HG03025 (cell line): ENCODE measurements at regions not wholly inside any gene's neighbourhood (a gene's known extent, or its start where the extent isn't known, plus 50 kb on each side); places are given as distances from the start of the nearest gene placed in this dataset.
"Not testable (repeated sequence)": the region's sequence is repeated elsewhere in the genome, so short reads cannot be mapped to it uniquely, and the experiment has no call there.

Experiments
- ATAC-seq: cut with Tn5 transposase; IDR thresholded peaks from one replicate; pipeline ENCODE4 v1.9.1; 2021; ENCODE audit warnings: mild to moderate bottlenecking, moderate library complexity; ENCODE audit not compliant: unreplicated experiment, low FRiP score

DNA sequence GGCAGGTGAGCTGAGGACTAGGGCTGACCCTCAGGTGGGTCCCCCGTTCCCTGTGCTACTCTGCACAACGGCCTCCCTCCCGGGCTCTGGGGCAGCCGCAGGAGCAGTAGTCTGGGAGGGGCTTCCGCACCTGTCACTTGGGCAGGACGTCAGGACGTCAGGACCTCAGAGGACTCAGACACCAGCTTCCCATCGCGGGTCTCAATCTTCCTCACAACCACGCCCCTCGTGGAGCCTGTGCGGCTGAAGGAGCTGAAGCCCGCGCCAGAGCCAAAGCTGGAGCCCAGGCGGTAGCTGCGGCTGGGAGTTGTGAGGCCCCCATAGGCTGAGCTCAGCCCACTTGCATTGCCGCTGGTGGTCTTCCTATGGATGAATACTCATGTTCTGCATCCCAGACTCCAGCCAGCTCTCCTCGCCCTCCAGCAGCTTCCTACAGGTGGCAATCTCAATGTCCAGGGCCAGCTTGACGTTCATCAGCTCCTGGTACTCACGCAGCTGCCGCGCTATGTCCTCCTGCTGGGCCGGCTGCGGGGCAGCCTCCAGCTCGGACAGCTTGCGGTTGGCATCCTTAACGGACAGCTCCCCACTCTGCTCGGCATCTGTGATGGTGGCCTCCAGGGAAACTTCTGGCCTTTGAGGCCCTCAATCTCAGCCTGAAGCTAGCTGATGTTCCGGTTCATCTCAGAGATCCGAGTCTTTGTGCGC is 381.4 kb upstream of the RGMB start:
- ATAC-seq = no peak

DNA sequence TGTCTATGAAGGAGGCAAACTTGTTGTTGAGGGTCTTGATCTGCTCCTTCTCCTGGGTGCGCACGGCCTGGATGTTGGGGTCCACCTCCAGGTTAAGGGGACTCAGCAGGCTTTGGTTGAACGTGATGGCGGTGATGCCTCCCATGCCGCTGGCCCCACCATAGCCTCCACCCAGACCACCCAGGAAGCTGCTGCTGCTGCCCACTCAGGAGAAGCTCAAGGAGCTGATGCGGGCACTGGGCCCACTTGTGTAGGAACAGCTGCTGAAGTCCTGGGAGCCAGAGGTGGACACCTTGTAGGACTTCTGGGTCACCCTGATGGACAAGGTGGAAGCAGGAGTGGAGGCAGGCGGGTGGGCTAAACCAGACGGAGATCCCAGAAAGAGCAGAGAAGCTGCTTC is 380.3 kb upstream of the RGMB start:
- ATAC-seq = not testable (repeated sequence)

DNA sequence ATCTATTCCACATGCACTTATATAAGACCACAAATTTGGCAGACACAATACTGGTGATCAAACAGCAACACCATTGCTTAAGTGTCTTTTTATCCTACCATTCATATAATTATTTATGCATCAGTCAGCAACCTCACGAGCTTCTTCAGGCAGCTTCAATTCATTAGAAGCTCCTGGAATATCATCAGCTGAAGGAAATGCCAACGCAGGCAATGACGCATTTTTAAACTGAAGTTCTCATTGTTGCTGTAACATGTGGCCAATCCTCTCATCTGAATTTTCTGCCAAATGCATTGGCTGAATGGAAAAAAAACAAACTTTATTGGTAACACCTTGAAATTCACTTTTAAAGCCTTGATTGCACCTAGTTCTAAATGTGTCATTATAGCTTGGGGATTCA is 376.4 kb upstream of the RGMB start:
- ATAC-seq = no peak

DNA sequence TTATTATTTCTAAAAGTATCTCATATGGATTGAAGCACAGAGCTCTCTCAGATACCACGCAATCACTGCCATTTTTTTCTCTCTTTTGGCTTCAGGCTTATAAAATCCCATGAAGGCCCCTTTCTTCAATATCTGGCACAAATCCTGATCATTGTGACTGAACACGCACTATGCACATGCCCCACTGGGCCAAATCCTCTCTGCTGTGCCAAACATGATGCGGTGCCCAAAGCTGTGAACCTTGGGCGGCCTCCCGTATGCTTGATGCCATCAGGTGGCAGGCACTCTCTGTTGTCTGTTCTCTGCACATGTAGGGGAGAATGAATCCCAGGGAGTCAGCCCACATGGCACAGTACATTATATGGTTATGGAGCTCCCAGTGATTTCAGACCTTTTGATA is 375.0 kb upstream of the RGMB start:
- no peak for ATAC-seq

DNA sequence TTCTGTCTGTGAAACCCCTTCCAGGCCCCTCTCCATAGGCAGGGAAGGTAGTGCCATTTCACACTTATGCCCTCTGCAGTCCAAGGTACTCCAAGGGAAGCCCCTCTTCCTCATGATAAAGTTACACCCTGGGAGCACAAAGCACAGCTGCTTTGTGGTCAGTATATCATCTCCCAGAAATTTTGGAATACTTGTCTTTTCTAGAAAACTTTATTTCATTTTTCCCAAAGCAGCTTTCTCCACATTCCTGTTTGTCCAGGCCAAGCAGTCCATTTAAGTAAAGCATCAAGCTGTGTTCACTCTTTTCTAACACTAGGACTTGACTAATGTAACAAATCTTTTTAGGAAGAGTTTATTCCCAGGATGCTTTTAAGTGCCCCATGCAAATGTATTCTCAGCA is 371.8 kb upstream of the RGMB start:
- no peak for ATAC-seq

DNA sequence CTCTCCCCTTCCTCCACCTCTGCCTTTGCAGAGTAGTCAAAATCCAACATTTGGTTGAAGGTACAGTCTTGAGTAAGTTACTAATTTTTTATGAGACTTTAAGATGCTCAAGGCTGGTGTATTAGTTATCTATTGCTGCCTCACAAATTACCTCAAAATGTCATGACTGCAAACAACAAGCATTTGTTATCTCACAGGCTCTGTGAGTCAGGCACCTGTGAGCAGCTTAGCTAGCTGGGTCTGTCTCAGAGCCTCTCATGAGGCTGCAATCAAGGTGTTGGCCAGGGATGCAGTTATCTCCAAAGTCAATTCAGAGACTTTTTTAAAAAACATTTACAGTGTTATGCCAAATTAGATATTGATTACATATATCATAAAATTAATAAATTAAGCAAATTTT is 371.3 kb upstream of the RGMB start:
- no peak for ATAC-seq

DNA sequence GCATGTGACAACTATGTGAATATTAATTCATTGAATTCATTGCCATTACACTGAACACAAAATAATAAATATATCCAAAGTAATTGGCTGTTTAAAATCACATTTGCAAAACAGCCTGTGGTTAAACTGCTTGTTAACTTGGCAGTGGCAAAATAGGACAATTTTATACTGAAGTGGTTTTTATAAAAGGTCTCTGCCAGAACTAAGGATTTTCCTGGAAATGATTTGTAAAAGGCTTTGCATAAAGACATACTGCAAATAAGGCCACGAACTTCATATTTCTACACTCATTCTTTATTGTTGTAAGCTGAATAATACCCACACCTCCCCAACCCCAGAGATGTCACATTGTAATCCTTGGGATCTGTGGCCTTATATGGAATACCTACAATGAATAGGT is 370.3 kb upstream of the RGMB start:
- no peak for ATAC-seq

DNA sequence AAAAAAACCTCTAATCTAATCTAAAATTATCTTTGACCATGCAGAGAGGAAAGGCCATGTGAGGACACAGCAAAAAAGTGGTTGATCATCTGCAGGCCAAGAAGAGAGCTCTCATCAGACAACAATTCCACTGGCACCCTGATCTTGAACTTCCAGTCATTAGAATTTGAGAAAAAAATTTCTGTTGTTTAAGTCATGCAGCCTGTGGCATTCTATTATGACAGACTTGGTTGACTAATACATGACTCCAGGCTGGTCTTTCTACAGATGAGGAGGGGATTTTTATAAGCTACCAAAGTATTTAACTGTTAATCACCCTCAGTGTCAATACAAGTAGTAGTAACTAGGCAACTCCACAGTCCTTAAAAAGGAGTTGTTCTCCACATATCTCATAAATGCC is 358.5 kb upstream of the RGMB start:
- ATAC-seq = no peak

DNA sequence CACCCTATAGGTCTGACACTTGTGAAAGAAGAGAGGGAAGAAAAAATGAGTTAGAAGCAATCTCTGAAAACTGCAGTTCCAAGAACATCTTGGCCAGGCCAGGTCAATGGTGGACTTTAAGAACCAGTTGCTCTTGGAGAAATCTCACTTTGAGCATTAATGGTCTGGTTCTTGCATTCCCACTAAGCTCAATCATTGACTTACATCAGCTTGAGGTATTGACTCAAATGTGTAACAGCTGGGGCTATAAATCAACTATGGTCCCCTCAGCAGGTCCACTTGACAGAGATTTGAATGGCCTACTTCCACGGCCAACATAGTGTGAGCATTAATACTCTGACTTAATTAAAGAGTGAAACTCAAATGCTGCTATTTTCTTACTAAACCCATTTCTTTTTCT is 357.8 kb upstream of the RGMB start:
- ATAC-seq = no peak

DNA sequence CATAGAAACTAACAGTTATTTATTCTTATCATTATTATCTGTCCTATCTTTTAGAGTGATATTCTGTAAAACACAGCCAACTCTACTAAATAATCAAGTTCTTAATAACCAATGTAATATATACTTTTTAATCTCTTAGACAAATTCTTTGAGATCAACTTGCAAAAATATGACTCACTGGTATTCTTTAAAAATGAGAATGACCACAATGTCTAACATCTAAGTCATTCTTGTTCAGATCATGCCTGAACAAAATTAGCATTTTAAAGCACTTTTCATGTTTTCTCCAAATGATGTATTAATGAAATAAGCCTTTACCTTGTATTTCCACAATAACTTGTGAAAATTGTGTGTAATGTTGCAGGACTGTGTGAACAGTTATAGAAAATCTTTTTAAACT is 356.9 kb upstream of the RGMB start:
- no peak for ATAC-seq

DNA sequence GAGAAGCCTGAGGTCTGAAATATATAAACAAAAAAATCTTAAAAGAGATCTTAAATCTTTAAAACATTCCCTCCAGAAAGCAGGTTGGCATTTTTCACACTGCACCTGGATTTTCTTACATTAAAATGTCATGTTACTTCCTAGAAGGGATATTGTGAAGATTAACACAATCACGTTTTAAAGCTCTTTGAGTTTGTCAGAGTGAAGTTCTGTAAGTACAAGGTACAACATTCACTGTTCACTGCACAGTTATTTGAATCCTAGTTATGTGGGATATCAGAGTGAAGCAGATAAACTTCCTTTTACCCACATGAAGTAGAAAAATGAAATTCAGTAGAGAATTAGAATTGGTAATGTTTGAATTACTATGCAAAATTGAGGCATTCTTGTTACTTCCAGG is 353.6 kb upstream of the RGMB start:
- ATAC-seq = no peak

DNA sequence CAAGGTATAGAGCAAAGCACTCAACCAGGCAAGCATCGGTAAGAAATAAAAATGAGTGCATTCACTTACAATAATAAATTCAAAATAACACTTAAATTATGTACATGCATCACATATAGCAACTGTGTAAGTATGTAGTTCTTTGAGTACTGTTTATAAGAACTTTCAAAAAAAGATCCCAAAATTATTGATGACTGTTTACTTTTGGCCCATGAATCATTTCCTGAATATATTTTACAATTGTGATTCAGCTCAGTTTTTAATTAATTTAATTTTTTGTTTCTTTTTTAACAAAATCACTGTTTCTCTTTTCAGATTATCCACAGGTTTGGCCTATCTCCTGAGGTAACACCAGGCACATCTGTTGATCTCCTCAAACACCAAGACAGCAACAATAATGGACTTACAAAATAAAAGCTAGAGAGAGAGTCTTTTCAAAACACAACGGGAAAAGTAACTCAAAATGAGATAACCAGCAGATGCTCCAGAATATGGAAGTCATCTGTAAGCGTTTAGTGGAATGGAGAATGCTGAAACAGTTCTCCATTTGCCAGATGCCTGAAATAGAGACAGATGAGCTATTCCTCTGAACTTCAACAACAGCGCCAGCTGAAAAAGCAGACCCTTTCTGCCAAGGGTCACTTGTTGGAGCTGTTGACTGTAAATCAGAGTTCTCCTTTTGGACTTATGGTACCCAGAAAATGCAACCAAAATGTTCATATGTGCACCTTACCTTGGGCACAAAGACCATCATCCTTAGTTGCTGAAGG is 348.6 kb upstream of the RGMB start:
- ATAC-seq = no peak

DNA sequence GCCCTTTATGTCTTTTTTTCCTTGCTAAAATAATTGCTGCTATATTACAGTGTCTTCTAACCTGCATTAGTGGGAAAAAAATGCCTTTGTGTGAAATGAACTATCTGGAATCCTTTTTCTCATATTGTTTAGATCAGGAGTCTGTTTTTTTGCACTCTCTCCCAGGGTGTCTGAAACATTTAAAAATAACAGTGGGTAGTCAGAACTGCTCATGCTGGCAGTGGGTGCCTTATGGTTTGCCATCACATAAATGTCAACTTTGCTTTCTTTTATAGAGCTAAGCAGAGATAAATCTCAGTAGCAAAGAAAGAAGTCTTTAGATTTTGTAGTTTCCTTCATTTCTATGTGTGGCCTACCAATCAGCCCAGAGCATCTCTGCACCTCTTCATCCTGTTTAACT is 347.8 kb upstream of the RGMB start:
- ATAC-seq = no peak

DNA sequence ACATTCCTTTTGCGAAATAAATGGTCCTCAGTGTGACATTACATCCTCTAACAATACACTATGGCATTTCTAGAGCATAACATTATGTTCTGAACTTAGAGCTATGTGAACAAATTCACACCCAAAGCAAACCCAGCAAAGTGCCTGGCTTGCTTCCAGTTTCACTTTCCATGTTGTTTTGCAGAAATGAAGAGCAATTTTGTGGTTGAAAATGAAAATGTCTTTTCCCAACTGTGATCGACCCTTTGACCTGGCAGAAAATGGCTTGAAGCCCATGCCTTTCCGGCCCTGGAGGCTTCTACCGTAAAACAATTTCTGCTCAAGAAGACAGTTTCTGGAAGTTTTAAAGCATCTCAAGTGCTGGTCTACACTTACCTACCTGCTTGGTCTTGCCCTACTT is 344.7 kb upstream of the RGMB start:
- no peak for ATAC-seq

DNA sequence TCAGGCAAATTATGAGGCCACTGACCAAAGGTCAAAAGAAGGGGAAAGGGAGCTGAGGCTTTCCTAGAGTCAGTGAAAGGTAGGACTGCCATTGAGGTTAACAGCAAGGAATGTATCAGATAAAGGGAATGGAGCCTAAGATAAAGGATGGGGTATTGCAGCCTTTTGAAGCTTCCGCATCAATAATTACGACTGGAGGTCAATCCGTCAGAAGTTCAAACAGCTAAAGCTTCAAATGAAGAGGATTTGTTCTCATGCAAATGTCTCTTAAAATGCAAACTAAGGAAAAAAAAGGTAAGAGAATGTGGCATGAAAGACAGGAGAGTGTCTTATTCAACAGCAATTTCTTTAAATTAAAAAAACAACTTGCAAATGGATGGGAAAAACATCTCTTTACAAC is 341.1 kb upstream of the RGMB start:
- no peak for ATAC-seq

DNA sequence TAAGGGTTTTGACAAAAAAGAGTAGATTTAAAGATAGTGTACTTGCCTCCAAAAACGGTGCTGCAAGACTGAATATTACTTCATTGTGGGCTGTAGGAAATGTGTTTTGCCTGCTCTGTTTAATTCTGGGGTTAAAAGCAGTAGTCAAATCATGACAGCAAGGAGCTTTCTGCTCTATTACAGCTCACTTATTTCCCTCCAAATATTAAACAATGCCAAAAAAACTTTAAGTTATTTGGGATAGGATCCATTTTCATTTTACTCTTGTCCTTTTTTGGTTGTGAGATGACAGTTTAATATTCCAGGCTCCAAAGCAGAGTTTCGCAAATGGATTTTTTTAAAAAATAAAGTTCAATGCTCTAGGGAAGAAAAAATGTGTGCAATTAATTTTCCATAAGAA is 340.4 kb upstream of the RGMB start:
- no peak for ATAC-seq

DNA sequence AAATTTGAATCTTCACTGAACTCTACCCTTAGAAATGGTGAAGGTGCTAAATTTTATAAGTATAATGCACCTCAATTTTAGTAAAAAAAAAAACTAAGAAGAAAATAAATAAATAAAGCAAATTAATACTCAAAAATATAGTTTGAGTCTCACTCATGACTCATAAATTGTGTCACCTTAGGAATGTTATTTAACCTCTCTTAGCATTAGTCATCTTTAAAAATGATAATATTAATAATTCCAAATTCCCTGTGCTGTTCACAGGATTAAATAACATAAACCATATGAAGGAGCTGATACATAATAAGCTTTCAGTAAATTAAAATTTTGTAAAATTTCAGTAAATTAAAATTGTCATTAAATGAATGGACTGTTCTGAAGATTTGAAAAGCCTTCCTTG is 339.8 kb upstream of the RGMB start:
- no peak for ATAC-seq

DNA sequence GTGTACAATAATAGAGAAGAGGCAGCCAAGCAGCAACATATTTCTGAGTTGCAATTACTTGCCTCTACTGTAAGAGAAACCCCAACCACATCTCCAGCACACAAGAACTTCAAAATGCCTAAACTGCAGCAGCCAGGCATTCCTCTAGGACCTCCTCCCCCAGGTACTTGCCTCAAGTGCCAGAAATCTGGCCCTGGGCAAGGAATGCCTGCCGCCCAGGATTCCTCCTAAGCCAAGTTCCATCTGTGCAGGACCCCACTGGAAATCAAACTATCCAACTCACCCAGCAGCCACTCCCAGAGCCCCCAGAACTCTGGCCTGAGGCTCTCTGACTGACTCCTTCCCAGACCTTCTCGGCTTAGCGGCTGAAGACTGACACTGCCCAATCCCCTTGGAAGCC is 336.8 kb upstream of the RGMB start:
- ATAC-seq = no peak

DNA sequence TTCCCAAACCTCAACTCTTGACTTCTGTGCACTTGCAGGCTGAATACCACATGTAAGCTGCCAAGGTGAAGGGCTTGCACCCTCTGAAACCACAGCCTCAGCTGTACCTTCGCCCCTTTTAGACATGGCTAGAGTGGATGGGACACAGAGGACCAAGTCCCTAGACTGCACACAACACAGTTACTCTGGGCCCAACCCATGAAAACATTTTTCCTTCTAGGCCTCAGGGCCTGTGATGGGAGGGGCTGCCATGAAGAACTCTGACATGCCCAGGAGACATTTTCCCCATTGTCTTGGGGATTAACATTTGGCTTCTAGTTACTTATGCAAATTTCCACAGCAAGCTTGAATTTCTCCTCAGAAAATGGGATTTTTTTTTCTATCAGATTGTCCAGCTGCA is 331.0 kb upstream of the RGMB start:
- ATAC-seq = no peak

DNA sequence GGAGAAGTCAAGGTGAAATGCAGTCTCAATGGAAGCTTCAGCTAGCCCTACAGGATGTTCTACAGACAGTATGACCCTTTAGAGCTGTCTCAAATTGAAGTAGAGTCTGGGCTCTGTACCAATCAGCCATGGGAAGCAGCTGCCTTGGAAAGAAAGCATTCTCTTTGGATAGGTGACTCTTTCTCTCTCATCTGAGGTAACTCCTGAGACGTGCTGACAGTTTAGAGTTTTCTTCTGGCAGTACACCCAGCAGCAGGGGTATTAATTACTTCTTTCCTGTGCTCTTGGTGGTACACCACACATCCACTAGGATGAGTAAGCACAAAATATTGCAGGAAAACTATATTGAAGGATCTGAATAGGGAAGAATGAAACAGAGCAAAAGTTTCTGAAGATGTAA is 329.6 kb upstream of the RGMB start:
- no peak for ATAC-seq

DNA sequence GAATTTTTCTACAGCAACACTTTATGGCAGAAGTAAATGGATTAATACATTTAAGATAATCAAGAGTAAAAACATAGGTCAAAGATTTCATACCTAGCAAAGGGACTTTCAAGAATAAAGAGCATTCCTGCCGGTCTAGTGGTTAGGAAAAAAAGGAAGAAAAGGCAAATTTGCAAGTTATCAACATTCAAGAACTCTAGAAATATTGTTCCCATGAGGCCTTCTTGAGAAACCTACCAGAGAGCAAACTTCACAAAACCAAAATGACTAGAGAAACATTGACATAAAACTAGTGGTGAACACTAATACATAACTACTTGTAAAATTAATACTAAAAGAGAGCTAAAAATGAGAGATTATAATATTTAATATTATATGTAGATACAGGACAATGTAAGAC is 320.2 kb upstream of the RGMB start:
- ATAC-seq = no peak

DNA sequence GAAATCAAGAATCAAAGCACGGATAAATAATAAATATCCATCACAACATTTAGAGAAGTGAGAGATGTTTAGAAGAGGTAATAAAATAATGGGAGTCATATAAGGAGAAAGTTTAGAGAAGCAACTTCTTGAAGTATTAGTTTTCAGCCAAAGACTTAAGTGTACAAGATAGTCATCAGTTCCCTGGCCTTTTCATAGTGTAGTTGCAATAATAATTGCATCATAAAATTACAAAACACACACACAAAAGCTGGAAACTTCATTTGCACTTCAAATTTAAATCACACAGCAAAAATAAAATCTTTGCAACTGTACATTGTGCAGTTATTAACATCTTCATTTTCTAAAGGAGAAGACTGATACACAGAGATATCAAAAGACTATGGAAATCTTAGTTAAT is 319.1 kb upstream of the RGMB start:
- no peak for ATAC-seq
